LNCaP clone FGC (cell line): ENCODE measurements at regions not wholly inside any gene's neighbourhood (a gene's known extent, or its start where the extent isn't known, plus 50 kb on each side); places are given as distances from the start of the nearest gene placed in this dataset.
"Not testable (repeated sequence)": the region's sequence is repeated elsewhere in the genome, so short reads cannot be mapped to it uniquely, and the experiment has no call there.

ENCODE experiments used
- DNase-seq: peaks from one replicate; pipeline ENCODE4 v3.0.0-alpha.2; 2011; ENCODE audit warnings: low read depth
- H3K4me3 ChIP-seq: 2 replicates; pipeline ENCODE4 v1.5.1; 2011; ENCODE audit warnings: mild to moderate bottlenecking, low read depth, low read length, control low read depth
- TF ChIP-seq, protein P1 (sequence below): IDR thresholded peaks from 2 replicates; pipeline ENCODE4 v1.5.1; 2012; ENCODE audit warnings: mild to moderate bottlenecking; ENCODE audit not compliant: control insufficient read depth, insufficient read depth; ENCODE audit errors: extremely low read depth

DNA sequence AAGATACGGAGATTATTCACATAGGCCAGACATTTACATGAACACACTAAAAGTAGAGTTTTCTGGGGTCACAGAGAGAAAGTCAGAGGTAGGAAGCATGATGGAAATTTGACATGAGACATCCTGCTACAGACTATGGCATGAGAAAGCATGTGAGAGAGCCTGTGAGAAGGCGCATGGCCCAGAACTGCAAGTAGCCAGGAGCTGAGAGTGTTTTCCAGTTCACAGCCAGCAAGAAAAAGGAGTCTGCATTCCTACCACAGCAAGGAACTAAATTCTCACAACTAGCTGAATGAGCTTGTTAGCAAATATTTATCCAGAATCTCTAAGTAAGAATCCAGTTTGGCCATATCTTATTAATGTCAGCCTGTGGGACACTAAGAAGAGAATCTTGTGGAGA, 673.3 kb downstream of the BRINP3 start:
- no peak overlapping the region for H3K4me3 ChIP-seq
- peak; percentile 6 for DNase-seq
- TF ChIP-seq, protein P1, sequence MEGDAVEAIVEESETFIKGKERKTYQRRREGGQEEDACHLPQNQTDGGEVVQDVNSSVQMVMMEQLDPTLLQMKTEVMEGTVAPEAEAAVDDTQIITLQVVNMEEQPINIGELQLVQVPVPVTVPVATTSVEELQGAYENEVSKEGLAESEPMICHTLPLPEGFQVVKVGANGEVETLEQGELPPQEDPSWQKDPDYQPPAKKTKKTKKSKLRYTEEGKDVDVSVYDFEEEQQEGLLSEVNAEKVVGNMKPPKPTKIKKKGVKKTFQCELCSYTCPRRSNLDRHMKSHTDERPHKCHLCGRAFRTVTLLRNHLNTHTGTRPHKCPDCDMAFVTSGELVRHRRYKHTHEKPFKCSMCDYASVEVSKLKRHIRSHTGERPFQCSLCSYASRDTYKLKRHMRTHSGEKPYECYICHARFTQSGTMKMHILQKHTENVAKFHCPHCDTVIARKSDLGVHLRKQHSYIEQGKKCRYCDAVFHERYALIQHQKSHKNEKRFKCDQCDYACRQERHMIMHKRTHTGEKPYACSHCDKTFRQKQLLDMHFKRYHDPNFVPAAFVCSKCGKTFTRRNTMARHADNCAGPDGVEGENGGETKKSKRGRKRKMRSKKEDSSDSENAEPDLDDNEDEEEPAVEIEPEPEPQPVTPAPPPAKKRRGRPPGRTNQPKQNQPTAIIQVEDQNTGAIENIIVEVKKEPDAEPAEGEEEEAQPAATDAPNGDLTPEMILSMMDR, result no peak

DNA sequence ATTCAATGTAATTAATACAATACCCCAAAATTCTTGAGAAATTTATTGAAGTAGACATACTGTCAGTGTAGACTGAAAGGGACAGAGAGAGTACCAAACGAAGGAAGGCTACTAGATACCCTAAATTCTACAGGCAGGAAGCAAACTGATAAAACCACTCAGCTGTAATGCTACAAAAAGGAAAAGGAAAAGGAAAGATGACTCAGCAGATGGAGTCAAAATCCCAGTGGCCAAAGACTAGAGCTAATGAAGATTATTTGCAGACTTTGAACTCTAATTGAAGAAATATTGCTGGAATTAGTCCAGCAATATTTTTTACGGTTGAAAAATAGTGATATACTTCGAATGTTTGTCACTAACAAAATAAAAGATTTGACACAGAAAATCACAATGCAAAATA, 671.9 kb downstream of the BRINP3 start:
- TF ChIP-seq, protein P1, result no peak
- DNase-seq, result no peak
- no peak overlapping the region for H3K4me3 ChIP-seq

DNA sequence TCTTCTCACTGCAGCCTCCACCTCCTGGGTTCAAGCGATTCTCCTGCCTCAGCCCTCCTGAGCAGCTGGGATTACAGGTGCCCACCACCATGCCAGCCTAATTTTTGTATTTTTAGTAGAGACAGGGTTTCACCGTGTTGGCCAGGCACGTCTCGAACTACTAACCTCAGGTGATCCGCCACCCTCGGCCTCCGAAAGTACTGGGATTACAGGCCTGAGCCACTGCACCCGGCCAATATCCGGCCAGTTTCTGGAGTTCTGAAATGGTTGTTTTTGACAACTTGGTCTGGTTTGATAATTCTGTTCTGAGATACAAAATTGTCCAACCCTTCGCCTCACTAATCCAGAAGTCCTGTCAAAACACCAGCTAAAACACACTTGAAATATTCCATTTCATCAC, 667.0 kb downstream of the BRINP3 start:
- not testable (repeated sequence) for DNase-seq

DNA sequence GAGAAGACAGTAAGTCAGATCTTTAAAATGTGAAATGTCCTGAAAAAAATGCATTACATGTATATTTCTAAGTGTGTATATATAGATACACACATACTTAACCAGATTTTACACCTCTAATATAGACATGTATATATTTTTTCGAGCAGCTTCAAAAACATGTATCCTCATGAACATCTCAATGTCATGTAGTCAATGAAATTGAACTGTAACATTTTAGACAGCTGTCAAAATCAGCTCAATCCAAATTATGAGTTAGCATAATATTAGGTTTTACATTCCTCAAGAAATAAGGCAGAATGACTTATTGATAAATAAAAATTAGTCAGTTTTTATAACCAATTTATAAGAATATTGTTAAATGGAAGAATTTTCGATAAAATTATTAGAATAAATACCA, 665.7 kb downstream of the BRINP3 start:
- H3K4me3 ChIP-seq, result no peak overlapping the region
- DNase-seq, result no peak
- TF ChIP-seq, protein P1, result no peak

More for the DNA sequence above, 667.0 kb downstream of the BRINP3 start:
- not testable (repeated sequence) for H3K4me3 ChIP-seq

DNA sequence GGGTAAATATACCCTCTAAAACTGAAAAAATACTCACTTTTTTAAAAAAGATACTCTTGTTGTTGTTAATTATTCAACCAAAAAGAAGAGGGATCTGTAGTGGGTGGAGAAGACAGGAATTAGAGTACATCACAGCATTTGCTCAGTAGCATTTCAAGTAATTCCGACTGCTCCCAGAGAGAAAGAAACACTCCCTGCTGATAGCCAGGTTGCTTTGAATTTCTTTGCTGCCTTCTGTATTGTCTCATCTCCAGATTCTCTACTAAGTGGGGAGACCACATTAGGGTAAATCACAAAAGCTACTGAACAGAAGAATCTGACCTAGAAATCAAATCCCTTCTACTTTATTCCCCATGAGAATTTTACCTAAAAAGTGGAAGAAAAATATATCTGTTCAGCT, 661.1 kb downstream of the BRINP3 start:
- no peak for DNase-seq
- TF ChIP-seq, protein P1, result no peak
- no peak overlapping the region for H3K4me3 ChIP-seq

DNA sequence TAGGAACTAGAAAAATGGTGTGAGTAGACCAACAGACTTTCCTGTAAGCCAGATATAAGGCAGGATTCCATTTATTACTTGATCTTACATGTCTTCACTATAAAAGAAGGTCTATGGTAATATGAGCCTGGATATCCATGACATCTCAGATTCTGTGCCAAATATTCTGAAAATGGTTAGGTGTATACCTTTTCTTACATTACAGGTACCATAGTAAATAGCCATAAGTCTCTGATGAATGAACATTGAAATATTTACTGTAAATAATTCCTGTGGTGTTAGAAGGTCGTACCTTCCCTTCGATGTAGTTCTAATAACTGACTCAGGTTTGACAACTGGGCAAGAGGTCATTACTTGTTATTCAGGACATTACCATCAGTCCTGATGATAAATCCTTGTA, 657.9 kb downstream of the BRINP3 start:
- TF ChIP-seq, protein P1, result no peak
- H3K4me3 ChIP-seq, result no peak overlapping the region
- no peak for DNase-seq

DNA sequence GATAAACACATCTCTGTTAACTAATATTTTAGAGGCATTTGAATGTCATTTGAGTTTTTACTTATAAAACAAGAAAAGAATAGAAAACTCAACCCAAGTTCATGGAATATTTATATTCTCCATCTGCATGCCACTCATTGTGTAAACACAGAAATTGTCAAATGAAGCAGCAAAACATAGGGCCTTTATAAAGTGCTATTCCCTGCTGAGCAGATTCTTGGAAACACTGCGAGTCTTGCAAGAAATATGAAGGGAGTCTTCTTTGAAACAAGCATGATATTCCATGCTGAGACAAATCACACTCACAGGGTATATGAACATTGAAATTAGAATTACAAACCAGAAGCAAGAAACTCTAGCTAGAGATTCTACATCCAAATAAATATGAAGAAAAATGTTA, 655.8 kb downstream of the BRINP3 start:
- no peak overlapping the region for H3K4me3 ChIP-seq
- TF ChIP-seq, protein P1, result no peak
- no peak for DNase-seq
